ENCODE measurements at regions not wholly inside any gene's neighbourhood (a gene's known extent, or its start where the extent isn't known, plus 50 kb on each side); places are given as distances from the start of the nearest gene placed in this dataset.
A peak's percentile ranks its signal among the peaks of the same experiment; 100 is the strongest.

DNA sequence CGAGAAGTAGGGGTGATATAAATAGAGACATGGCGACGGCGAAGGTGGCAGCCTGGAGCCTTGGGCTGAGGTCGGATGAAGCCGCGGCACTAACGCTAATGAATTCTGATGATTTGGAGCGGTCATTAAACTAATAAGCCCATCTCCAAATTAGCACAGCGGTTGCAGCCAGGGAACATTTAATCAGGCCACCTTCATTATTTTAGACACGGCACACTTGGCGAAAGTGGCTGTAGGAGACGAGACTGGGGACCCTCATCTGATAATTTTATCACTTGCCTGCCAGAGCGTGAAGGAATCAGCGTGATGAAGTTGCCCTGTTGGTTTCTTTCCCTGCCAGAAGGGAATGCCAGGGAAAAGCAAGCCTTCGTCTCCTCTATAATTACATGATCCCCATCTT, 664.3 kb upstream of the TBX3 start:
- TF ChIP-seq, protein P1, sequence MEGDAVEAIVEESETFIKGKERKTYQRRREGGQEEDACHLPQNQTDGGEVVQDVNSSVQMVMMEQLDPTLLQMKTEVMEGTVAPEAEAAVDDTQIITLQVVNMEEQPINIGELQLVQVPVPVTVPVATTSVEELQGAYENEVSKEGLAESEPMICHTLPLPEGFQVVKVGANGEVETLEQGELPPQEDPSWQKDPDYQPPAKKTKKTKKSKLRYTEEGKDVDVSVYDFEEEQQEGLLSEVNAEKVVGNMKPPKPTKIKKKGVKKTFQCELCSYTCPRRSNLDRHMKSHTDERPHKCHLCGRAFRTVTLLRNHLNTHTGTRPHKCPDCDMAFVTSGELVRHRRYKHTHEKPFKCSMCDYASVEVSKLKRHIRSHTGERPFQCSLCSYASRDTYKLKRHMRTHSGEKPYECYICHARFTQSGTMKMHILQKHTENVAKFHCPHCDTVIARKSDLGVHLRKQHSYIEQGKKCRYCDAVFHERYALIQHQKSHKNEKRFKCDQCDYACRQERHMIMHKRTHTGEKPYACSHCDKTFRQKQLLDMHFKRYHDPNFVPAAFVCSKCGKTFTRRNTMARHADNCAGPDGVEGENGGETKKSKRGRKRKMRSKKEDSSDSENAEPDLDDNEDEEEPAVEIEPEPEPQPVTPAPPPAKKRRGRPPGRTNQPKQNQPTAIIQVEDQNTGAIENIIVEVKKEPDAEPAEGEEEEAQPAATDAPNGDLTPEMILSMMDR (IDR thresholded peaks at IDR 0.05; ENCODE audit: low read depth, low read length), result no peak
- Histone ChIP-seq H3K4me3 (no peak overlapping the region), H3K27me3 (no peaks in the 10 kb centered on the region), H3K9me3 (ENCODE audit: low read depth) (no peaks in the 10 kb centered on the region), H3K4me1 (ENCODE audit: low read depth) (no peaks in the 10 kb centered on the region), H3K27ac (no peak overlapping the region), H3K36me3 (no peaks in the 10 kb centered on the region)
- no peak for DNase-seq (ENCODE audit: low read depth in 1 of 2, low spot score in 1 of 2)

DNA sequence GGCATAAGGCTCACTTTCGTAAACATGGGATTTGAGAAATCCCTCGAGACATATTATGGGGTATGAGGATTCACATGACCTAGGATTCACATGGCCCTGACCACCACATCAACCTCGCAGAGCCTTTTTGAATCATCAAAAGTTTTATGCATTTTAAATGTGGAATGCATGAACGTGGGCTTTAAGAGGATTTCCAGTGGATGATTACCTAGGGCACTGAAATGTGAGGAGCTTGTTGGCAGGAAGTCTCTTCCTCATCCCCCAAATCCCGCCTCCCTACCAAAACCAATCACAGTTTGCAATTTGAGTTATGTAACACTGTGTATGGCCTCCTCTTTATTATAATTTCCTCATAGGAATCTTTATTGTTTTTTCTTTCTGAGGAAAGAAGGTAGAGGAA, 659.6 kb upstream of the TBX3 start:
- no peaks in the 10 kb centered on the region for H3K4me1 ChIP-seq (ENCODE audit: low read depth)
- TF ChIP-seq, protein P1 (IDR thresholded peaks at IDR 0.05; ENCODE audit: low read depth, low read length), result no peak
- H3K4me3 ChIP-seq, result no peak overlapping the region
- no peaks in the 10 kb centered on the region for H3K9me3 ChIP-seq (ENCODE audit: low read depth)
- no peaks in the 10 kb centered on the region for H3K27me3 ChIP-seq
- no peak overlapping the region for H3K27ac ChIP-seq
- DNase-seq (ENCODE audit: low read depth in 1 of 2, low spot score in 1 of 2), result no peak
- no peaks in the 10 kb centered on the region for H3K36me3 ChIP-seq

DNA sequence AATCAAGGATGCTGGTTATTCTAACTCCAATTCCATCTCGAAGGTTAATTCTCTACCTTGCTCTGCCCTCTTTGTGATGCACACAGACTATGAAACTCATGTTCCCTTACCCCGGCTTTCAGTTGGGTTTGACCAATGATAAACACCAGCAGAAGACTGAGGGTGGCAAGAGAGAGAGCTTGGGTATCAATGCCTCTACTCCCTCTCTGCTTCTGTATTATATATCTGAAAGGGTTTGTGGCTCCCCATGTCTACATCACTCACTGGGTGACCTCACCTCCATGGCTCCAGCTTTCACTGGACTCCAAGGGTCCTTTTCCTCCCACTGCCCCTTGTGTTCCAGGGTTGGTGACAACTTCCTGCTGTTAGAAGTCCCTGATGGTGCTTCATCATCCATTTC, 659.0 kb upstream of the TBX3 start:
- H3K4me1 ChIP-seq (ENCODE audit: low read depth), result no peaks in the 10 kb centered on the region
- H3K4me3 ChIP-seq, result no peak overlapping the region
- no peaks in the 10 kb centered on the region for H3K9me3 ChIP-seq (ENCODE audit: low read depth)
- H3K27me3 ChIP-seq, result no peaks in the 10 kb centered on the region
- no peak for DNase-seq (ENCODE audit: low read depth in 1 of 2, low spot score in 1 of 2)
- TF ChIP-seq, protein P1 (IDR thresholded peaks at IDR 0.05; ENCODE audit: low read depth, low read length), result no peak
- no peaks in the 10 kb centered on the region for H3K36me3 ChIP-seq
- H3K27ac ChIP-seq, result no peak overlapping the region

DNA sequence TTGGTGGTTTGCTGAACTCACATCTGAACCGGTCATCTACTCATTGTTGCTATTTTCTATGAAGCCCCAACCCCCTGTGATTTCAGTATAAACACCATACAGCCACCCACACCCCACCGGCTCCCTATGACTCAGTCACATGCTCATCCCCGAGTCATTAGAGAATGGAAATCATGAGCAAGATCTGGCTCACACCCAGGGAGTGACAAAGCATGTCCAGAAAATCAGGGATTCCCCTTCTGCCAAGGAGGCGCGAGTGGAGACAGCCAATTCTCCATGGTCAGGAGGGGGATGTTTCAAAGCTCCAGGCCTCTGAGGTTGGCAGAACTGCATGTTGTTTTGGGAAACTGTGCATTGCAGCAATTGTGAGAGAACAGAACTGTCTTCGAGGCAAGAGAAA, 657.5 kb upstream of the TBX3 start:
- DNase-seq (ENCODE audit: low read depth in 1 of 2, low spot score in 1 of 2), result peak in 1 of 2 donors; percentile 96
- no peaks in the 10 kb centered on the region for H3K36me3 ChIP-seq
- no peaks in the 10 kb centered on the region for H3K4me1 ChIP-seq (ENCODE audit: low read depth)
- H3K4me3 ChIP-seq, result no peak overlapping the region
- no peaks in the 10 kb centered on the region for H3K9me3 ChIP-seq (ENCODE audit: low read depth)
- H3K27ac ChIP-seq, result no peak overlapping the region
- TF ChIP-seq, protein P1 (IDR thresholded peaks at IDR 0.05; ENCODE audit: low read depth, low read length), result no peak
- no peaks in the 10 kb centered on the region for H3K27me3 ChIP-seq

DNA sequence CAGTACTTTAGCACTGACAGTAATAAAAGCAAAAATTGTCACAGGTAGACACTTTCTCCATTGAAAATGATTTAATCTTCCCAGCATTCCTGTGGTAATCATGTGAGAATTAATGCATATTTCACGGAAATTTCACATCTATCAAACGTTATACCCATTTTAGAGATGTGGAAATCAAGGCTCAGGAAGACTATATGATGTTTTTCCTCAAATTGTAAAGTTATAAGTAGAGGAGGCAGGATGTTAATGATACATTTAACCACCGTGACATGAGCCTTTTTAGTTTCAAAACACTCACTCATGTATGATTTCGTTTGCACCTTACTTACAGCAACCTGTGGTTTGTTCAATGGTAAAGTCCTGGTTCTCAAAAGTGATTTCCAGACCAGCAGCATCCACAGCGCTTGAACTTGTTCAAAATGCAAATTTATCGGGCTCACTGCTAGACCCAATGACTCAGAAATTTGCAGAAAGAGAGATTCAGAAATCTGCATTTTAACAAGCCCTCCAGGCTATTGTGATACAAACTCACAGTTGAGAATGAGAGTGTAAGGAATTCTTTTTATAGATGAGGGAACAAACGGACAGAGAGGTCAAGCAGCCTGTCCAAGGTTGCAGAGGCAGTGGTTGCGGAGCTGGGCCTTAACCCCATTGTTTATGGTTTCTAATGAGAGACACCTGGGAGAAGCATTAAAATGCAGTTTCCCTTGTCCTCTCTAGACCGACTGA, 654.8 kb upstream of the TBX3 start:
- no peak for DNase-seq (ENCODE audit: low read depth in 1 of 2, low spot score in 1 of 2)
- Histone ChIP-seq H3K27me3 (no peaks in the 10 kb centered on the region), H3K4me1 (ENCODE audit: low read depth) (no peaks in the 10 kb centered on the region), H3K27ac (no peak overlapping the region), H3K9me3 (ENCODE audit: low read depth) (no peaks in the 10 kb centered on the region), H3K4me3 (no peak overlapping the region), H3K36me3 (no peaks in the 10 kb centered on the region)
- TF ChIP-seq, protein P1 (IDR thresholded peaks at IDR 0.05; ENCODE audit: low read depth, low read length), result no peak
